ENCODE measurements at regions not wholly inside any gene's neighbourhood (a gene's known extent, or its start where the extent isn't known, plus 50 kb on each side); places are given as distances from the start of the nearest gene placed in this dataset.
"Not testable (repeated sequence)": the region's sequence is repeated elsewhere in the genome, so short reads cannot be mapped to it uniquely, and the experiment has no call there.

DNA sequence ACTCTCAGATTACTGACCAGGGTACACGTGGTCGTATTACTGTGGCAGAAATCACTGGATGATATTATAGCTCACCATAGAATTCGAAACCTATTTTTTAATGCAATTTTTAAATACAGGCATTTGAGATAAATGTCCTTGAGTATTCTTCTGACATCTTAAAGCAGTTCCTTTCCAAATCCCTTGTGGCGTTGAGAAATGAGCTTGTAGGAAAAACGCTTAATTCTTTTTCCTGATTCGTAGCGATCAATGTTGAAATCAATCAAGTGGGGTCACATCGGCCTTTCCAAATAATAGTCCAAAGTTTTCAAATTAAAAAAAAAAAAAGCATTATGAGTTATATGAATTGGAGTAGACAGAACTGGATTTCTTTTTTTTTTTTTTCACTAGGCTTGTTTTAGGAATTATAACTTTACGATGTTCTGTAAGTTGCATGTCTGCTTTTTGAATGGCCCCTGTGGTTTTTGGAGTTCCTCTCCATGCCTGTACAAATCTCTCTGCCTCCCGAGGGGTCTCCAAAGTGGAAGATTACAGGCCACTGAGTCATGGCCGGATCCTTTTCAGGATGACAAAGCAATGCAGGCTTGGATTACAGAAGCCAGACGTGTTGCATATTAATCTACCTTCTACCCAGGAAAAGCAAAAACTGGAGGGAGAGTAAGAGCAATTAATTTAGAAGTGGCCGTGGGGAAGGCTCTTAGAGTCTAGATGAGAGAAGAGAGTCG lies 226.1 kb downstream of the SHOX start:
- DNase-seq (ENCODE audit: low read depth, low spot score) = no peak

DNA sequence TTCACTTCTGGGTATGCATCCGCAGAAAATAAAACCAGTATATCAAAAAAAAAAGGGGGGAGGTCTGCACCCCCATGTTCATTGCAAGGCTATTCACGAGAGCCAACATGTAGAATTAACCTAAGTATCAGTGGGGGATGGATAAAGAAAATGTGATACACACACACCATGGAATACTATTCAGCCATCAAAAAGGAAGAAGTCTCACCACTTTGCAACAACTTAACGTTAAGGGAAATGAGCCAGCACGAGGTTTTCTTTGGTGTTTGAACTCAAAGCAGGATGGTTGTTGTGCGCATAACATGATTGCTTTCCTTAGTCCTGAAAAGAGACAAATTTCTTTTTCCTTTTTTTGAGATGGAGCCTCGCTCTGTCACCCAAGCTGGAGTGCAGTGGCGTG lies 222.7 kb downstream of the SHOX start:
- no peak for DNase-seq (ENCODE audit: low read depth, low spot score)

DNA sequence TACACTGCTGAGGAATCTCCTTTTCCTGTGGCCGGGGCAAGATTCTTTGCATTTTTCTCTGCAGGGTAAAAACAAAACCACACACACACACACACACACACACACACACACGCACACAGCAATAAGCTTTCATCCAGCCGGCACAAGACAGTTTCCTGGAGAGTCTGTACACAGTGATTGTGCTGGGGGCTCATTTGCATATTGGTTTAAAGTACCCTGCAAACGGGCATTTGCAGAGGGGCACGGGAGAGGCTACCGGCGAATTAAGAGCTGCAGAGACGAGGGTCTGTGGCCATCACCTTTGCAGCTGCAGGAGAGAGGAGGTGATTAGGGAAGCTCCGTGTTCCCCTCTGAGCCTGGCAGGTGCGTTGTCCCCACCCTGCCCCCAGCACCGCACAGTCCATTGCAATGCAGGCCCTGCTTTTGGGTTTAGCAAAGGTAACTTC lies 219.9 kb downstream of the SHOX start:
- no peak for DNase-seq (ENCODE audit: low read depth, low spot score)

- no peak for DNase-seq (ENCODE audit: low read depth, low spot score)
These were observed 217.8 kb downstream of the SHOX start for GRCh38 chrX:848386-848785.

- no peak for DNase-seq (ENCODE audit: low read depth, low spot score)
These were observed 212.7 kb downstream of the SHOX start for GRCh38 chrX:843306-843705.

DNA sequence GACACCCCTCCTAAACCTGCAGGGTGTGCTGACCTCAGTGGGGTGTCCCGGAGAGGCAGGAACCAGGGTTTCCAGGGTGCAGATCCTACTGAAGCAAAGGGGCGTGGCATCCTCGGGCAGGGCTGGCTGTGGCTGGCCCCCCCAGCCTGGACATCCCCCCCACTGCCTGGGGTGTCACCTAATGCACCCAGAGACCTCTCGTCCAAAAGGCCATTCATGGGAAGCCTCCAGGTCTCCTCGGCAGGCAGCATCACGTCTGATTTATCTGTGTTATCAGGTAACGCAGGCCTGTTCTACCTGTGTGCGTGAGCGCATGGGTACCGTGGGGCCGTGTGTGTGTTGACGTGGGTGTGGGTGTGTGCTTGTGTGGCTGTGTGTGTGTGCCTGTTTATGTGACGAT lies 210.0 kb downstream of the SHOX start:
- no peak for DNase-seq (ENCODE audit: low read depth, low spot score)

DNA sequence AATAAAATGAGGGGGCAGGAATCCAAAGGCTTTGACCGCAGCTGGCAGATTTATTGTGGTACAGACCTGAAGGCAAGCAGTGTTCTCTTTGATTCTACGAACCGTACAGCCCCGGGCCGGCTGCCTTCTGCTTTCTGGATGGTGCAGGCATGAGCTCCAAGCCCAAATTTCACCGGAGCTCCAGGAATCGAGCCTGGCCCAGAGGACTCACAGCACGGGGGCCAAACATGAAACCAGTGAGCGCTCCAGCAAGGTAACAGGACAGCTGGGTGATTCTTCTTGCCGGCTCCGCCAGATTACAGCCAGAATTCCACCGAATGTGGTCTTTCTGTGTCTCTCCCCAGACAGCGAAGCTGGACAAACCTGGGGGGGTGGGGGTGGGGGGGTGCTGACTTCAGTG lies 208.1 kb downstream of the SHOX start:
- DNase-seq (ENCODE audit: low read depth, low spot score) = not testable (repeated sequence)

- DNase-seq (ENCODE audit: low read depth, low spot score) = not testable (repeated sequence)
These were observed 205.3 kb downstream of the SHOX start for GRCh38 chrX:835857-836256.

- no peak for DNase-seq (ENCODE audit: low read depth, low spot score)
These were observed 199.9 kb downstream of the SHOX start for GRCh38 chrX:830532-830931.

DNA sequence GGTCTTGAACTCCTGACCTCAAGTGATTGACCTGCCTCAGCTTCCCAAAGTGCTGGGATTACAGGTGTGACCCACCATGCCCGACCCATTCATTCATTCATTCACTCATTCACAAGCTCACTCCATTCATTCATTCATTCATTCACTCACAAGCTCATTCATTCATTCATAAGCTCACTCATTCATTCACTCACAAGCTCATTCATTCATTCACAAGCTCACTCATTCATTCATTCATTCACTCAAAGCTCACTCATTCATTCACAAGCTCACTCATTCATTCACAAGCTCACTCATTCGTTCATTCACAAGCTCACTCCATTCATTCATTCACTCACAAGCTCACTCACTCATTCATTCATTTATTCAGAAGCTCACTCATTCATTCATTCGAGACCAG lies 198.6 kb downstream of the SHOX start:
- no peak for DNase-seq (ENCODE audit: low read depth, low spot score)

GRCh38 chrX:828411-828959 lies 197.9 kb downstream of the SHOX start:
- DNase-seq (ENCODE audit: low read depth, low spot score) = no peak

GRCh38 chrX:826448-826847 lies 195.9 kb downstream of the SHOX start:
- no peak for DNase-seq (ENCODE audit: low read depth, low spot score)

- DNase-seq (ENCODE audit: low read depth, low spot score) = no peak
These were observed 195.4 kb downstream of the SHOX start for GRCh38 chrX:825991-826390.

- not testable (repeated sequence) for DNase-seq (ENCODE audit: low read depth, low spot score)
These were observed 192.5 kb downstream of the SHOX start for GRCh38 chrX:823073-823472.

DNA sequence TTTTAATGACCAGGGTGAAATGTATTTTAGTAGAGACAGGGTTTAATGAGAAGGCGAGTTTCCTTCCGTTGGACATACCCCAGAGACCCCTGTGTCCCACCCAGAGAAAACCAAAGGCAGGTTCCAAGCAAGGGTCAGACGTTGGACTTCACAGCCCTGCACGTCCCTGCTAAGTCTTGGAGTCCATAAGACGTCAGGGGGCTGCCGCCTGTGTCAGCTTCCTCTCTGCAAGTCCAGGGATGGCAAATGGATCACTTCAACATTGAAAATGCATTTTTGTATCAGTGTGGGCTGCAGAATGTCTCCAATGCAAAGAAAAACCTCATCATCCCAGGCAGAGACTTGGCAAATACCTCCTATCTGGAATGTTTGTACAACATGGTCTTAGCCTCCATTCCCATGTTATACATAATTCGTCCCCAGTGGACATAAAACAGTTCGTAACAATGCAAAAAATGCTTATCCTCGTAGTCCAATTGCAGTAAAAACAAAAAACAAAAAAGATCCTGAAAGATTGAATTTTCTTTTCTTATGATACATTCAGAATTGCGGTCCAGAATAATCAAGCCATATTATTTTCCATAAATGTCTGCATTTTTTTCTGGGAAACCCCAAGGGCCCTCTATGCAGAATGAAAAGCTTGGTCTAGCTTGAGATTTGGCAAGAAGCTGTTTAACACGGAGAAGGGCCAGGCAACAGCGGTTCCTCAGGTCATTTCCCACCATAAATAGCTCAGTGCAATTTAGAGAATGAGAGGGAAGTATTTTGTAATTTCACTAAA lies 190.9 kb downstream of the SHOX start:
- no peak for DNase-seq (ENCODE audit: low read depth, low spot score)

DNA sequence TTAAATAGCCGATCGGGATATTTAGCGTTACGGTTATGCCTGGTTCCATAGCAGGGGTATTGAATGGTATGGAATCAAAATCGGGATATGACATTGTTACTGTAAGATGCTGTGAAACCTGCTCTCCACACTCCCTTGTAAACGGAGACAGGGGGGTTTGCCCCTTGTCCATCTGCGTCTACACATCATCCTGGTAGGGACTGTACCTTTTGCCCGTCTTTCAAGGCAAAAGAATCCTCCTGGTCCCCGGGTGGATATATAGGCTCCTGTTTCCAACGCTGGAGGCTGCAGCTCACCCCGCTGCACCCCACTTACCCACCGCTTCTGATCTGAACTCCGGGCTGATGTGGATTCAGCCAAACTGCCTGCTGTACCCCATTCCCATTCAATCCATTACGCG lies 189.1 kb downstream of the SHOX start:
- no peak for DNase-seq (ENCODE audit: low read depth, low spot score)

GRCh38 chrX:817759-818300 lies 187.2 kb downstream of the SHOX start:
- no peak for DNase-seq (ENCODE audit: low read depth, low spot score)

GRCh38 chrX:817147-817546 lies 186.6 kb downstream of the SHOX start:
- DNase-seq (ENCODE audit: low read depth, low spot score) = not testable (repeated sequence)

DNA sequence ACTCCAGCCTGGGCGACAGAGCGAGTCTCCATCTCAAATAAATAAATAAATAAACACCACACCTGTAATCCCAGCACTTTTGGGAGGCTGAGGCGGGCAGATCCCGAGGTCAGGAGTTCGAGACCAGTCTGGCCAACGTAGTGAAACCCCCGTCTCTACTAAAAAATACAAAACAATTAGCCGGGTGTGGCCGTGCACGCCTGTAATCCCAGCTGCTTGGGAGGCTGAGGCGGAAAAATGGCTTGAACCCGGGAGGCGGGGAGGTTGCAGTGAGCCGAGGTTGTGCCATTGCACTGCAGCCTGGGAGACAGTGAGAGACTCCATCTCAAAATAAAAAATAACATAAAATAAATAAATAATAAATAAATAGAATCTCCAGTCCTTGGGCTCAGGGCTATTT lies 185.8 kb downstream of the SHOX start:
- no peak for DNase-seq (ENCODE audit: low read depth, low spot score)

GRCh38 chrX:810186-810585 lies 179.6 kb downstream of the SHOX start:
- no peak for DNase-seq (ENCODE audit: low read depth, low spot score)

- DNase-seq (ENCODE audit: low read depth, low spot score) = no peak
These were observed 178.5 kb downstream of the SHOX start for GRCh38 chrX:809081-809480.

- DNase-seq (ENCODE audit: low read depth, low spot score) = no peak
These were observed 176.0 kb downstream of the SHOX start for GRCh38 chrX:806586-806985.

DNA sequence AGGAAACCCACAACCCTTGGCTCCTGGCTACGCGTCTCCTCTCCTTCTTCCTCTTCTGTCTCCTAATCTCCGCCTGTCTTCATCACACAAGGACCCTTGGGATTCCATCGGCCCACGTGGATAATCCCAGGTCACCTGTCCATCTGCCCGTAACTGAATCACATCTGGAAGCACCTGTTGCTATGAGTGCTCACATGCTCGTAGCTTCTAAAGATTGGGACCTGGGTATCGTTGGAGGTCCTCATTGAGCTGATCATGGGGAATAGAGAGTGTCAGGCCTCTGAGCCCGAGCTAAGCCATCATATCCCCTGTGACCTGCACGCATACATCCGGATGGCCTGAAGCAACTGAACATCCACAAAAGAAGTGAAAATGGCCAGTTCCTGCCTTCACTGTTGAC lies 175.4 kb downstream of the SHOX start:
- DNase-seq (ENCODE audit: low read depth, low spot score) = no peak

All from smooth muscle cell of the brain vasculature (primary cell).